SK-N-SH (cell line): ENCODE measurements at regions not wholly inside any gene's neighbourhood (a gene's known extent, or its start where the extent isn't known, plus 50 kb on each side); places are given as distances from the start of the nearest gene placed in this dataset.

Experiments
- EZH2phosphoT487 ChIP-seq: fragments of 200-600 bp; sonication (generic); IDR thresholded peaks from 2 replicates; pipeline ENCODE4 v1.6.1; 2017; ENCODE audit warnings: low read depth, mixed run types, mild to moderate bottlenecking, antibody characterized with exemption, moderate library complexity, borderline replicate concordance
- NRF1 ChIP-seq: IDR thresholded peaks from 2 replicates; pipeline ENCODE4 v1.6.1; 2012; ENCODE audit warnings: low read depth, mild to moderate bottlenecking, low read length
- POLR2AphosphoS5 ChIP-seq: IDR thresholded peaks from 2 replicates; pipeline ENCODE4 v1.6.1; 2012; ENCODE audit warnings: low read depth, low read length
- RAD21 ChIP-seq: IDR thresholded peaks from 2 replicates; pipeline ENCODE4 v1.6.1; 2012; ENCODE audit warnings: mild to moderate bottlenecking, low read length
- TF ChIP-seq, protein P1 (sequence below): fragments of 200-600 bp; sonication (generic); IDR thresholded peaks from 2 replicates; pipeline ENCODE4 v1.6.1; 2017; ENCODE audit warnings: antibody characterized with exemption, mild to moderate bottlenecking, moderate library complexity
- TF ChIP-seq, protein P2 (sequence below): IDR thresholded peaks from 2 replicates; pipeline ENCODE4 v1.6.1; 2012; ENCODE audit warnings: mild to moderate bottlenecking, low read depth, low read length, moderate library complexity

DNA sequence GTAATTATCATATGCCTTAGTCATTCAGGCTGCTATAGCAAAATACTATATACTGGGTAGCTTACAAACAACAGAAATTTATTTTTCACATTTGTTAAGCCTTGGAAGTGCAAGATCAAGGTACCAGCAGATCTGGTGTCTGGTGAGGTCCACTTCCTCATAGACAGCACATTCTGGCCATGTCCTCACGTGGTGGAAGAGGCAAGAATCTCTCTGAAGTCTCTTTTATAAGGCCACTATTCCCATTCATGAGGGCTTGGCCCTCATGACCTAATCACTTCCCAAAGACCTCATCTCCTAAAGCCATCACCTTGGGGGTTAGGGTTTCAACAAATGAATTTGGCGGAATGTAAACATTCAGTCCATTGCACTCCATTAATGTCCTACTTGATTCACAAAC lies 137.5 kb upstream of the C1GALT1 start:
- TF ChIP-seq NRF1 (no peak), POLR2AphosphoS5 (no peak), RAD21 (no peak), EZH2phosphoT487 (no peak)
- TF ChIP-seq, protein P1, sequence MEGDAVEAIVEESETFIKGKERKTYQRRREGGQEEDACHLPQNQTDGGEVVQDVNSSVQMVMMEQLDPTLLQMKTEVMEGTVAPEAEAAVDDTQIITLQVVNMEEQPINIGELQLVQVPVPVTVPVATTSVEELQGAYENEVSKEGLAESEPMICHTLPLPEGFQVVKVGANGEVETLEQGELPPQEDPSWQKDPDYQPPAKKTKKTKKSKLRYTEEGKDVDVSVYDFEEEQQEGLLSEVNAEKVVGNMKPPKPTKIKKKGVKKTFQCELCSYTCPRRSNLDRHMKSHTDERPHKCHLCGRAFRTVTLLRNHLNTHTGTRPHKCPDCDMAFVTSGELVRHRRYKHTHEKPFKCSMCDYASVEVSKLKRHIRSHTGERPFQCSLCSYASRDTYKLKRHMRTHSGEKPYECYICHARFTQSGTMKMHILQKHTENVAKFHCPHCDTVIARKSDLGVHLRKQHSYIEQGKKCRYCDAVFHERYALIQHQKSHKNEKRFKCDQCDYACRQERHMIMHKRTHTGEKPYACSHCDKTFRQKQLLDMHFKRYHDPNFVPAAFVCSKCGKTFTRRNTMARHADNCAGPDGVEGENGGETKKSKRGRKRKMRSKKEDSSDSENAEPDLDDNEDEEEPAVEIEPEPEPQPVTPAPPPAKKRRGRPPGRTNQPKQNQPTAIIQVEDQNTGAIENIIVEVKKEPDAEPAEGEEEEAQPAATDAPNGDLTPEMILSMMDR, result no peak
- TF ChIP-seq, protein P2, sequence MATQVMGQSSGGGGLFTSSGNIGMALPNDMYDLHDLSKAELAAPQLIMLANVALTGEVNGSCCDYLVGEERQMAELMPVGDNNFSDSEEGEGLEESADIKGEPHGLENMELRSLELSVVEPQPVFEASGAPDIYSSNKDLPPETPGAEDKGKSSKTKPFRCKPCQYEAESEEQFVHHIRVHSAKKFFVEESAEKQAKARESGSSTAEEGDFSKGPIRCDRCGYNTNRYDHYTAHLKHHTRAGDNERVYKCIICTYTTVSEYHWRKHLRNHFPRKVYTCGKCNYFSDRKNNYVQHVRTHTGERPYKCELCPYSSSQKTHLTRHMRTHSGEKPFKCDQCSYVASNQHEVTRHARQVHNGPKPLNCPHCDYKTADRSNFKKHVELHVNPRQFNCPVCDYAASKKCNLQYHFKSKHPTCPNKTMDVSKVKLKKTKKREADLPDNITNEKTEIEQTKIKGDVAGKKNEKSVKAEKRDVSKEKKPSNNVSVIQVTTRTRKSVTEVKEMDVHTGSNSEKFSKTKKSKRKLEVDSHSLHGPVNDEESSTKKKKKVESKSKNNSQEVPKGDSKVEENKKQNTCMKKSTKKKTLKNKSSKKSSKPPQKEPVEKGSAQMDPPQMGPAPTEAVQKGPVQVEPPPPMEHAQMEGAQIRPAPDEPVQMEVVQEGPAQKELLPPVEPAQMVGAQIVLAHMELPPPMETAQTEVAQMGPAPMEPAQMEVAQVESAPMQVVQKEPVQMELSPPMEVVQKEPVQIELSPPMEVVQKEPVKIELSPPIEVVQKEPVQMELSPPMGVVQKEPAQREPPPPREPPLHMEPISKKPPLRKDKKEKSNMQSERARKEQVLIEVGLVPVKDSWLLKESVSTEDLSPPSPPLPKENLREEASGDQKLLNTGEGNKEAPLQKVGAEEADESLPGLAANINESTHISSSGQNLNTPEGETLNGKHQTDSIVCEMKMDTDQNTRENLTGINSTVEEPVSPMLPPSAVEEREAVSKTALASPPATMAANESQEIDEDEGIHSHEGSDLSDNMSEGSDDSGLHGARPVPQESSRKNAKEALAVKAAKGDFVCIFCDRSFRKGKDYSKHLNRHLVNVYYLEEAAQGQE, result no peak
